Stimulated activated naive CD4-positive, alpha-beta T cell treated with Interleukin-2 at 50 U/mL for 16 hours (primary cell): ENCODE measurements at regions not wholly inside any gene's neighbourhood (a gene's known extent, or its start where the extent isn't known, plus 50 kb on each side); places are given as distances from the start of the nearest gene placed in this dataset.
"Not testable (repeated sequence)": the region's sequence is repeated elsewhere in the genome, so short reads cannot be mapped to it uniquely, and the experiment has no call there.

ENCODE experiments used
- DNase-seq: peaks from one replicate; lab custom pipeline; 2025; lab: John Stamatoyannopoulos, UW

DNA sequence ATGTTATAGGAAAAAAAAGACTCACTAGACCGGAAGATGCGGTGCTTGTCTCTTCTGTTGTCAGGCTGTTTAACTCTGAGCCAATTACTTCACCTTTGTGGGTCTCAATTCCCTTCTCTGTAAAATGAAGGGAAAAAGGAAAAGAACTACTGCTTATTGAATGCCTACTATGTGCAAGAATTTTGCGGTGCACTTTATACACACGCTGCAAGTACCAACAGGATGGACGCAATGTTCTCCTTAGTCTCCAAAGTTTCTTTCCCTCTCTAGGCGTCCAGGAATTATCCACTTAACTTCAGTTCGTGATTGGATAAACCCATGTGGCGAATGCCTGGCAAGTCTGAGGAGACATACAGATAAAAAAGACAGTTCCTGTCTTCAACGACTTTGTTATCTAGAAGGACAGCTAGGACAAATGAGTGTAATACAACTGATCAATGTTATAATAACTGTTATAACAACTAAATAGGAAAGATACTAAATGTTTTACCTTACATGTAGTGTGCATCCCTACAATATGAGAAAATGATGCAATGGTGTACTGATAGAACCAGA is 69.0 kb upstream of the JARID2 start:
- DNase-seq: no peak

DNA sequence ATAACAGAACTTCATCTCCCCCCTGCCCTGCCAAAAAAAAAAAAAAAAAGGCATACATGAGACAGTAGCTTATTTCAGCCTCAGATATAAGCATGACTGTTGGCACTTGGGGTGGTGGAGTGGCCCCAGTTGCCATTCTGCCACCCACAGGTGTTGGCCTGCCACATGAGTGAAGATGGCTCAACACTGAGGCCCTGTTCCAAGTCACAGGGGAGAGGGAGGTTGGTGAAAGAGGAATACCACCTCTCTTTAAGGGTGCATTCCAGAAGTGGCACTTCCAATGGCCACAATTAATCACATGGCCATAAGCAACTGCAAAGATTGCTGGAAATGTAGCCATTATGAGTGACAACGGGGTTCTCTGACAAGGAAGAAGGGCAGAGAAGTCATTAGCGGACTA is 61.9 kb upstream of the JARID2 start:
- DNase-seq: peak; percentile 38

DNA sequence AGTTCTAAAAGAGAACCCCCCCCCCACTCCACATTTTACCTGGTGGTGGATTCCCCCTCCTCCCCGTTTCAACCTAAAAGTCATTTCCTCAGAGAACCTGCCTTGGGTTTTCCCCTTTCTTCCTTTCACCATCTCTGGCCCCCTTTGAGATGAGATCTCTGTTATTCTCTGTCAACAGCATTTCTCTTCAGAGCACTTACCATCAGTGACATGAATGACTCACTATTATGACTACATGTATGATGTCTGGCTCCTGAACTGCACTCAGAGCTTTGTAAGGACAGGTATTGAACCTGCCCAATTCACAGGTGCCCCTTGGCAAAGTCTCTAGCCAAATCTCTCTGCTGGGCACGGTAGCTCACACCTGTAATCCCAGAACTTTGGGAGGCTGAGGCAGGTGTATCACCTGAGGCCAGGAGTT is 61.4 kb upstream of the JARID2 start:
- DNase-seq: peak; percentile 30

DNA sequence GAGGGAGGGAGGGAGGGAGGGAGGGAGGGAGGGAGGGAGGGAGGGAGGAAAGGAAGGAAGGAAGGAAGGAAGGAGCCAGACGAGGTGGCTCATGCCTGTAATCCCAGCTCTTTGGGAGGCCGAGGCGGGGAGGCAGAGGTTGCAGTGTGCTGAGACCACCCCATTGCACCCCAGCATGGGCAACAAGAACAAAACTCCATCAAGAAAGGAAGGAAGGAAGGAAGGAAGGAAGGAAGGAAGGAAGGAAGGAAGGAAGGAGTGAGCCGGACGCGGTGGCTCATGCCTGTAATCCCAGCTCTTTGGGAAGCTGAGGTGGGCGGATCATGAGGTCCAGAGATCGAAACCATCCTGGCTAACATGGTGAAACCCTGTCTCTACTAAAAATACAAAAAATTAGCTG is 60.8 kb upstream of the JARID2 start:
- DNase-seq: not testable (repeated sequence)

DNA sequence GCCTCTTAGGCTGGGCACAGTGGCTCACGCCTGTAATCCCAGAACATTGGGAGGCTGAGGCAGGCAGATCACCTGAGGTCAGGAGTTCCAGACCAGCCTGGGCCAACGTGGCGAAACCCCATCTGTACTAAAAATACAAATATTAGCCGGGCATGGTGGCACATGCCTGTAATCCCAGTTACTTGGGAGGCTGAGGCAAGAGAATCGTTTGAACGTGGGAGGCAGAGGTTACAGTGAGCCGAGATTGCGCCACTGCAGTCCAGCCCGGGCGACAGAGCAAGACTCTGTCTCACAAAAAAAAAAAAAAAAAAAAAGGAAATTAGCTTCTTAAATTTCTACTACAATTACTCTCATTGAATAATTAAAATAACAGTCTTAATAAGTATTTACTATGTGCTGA is 52.4 kb upstream of the JARID2 start:
- DNase-seq: not testable (repeated sequence)

DNA sequence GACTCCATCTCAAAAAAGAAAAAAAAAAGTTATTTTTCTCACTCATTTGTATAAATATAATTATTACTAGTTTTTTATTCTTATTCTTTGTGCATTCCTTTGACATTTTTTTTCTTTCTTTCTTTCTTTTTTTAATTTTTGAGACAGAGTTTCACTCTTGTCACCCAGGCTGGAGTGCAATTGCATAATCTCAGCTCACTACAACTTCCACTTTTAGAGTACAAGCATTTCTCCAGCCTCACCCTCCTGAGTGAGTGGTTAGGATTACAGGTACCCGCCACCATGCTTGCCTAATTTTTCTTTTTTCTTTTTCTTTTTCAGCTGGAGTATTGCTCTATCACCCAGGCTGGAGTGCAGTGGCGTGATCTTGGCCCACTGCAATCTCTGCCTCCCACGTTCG is 51.4 kb upstream of the JARID2 start:
- no peak for DNase-seq
